ENCODE measurements at regions not wholly inside any gene's neighbourhood (a gene's known extent, or its start where the extent isn't known, plus 50 kb on each side); places are given as distances from the start of the nearest gene placed in this dataset.

- Histone ChIP-seq H3K27ac (no peak overlapping the region), H4K20me1 (ENCODE audit: insufficient read depth) (no peaks in the 10 kb centered on the region), H3K27me3 (ENCODE audit: insufficient read depth, low read depth) (no peaks in the 10 kb centered on the region), H3F3A (ENCODE audit: insufficient read depth, low read depth) (no peaks in the 10 kb centered on the region), H3K36me3 (ENCODE audit: low read depth) (no peaks in the 10 kb centered on the region), H3K4me2 (no peak overlapping the region), H3K79me2 (ENCODE audit: low read depth) (no peaks in the 10 kb centered on the region), H3K9me2 (ENCODE audit: insufficient read depth) (no peaks in the 10 kb centered on the region), H3K4me3 (no peak overlapping the region), H3K9me3 (ENCODE audit: insufficient read depth, low read depth) (no peaks in the 10 kb centered on the region), H2AFZ (no peak overlapping the region), H3K4me1 (replicated peaks; ENCODE audit: insufficient read depth) (no peaks in the 10 kb centered on the region)
- TF ChIP-seq CTCF (conservative IDR thresholded peaks at IDR 0.05) = no peak
- intact Hi-C loops (cut with micrococcal nuclease; ENCODE audit: unreplicated experiment) = no loop called here
- POLR2A ChIA-PET (ENCODE audit: unreplicated experiment) = no interaction called here
- CTCF ChIA-PET = no interaction called here
- BruUV-seq (replicated peaks) = no TSS peak
- DNase-seq = no peak
Measured at GRCh38 chr2:144645083-144645778, 125.3 kb upstream of the ZEB2 start.

GRCh38 chr2:144644549-144644948, 124.6 kb upstream of the ZEB2 start:
- H4K20me1 ChIP-seq (ENCODE audit: insufficient read depth) = no peaks in the 10 kb centered on the region
- no peak overlapping the region for H3K27ac ChIP-seq
- H3K9me3 ChIP-seq (ENCODE audit: insufficient read depth, low read depth) = no peaks in the 10 kb centered on the region
- TF ChIP-seq EZH2 (IDR thresholded peaks at IDR 0.05; ENCODE audit: low read depth) (no peak), CTCF (conservative IDR thresholded peaks at IDR 0.05) (no peak)
- H2AFZ ChIP-seq = no peak overlapping the region
- DNase-seq = no peak
- H3K4me3 ChIP-seq = no peak overlapping the region
- no peaks in the 10 kb centered on the region for H3F3A ChIP-seq (ENCODE audit: insufficient read depth, low read depth)
- CTCF ChIA-PET = no interaction called here
- H3K36me3 ChIP-seq (ENCODE audit: low read depth) = no peaks in the 10 kb centered on the region
- no peaks in the 10 kb centered on the region for H3K9me2 ChIP-seq (ENCODE audit: insufficient read depth)
- no peaks in the 10 kb centered on the region for H3K4me1 ChIP-seq (replicated peaks; ENCODE audit: insufficient read depth)
- no peaks in the 10 kb centered on the region for H3K79me2 ChIP-seq (ENCODE audit: low read depth)
- intact Hi-C loops (cut with micrococcal nuclease; ENCODE audit: unreplicated experiment) = no loop called here
- H3K4me2 ChIP-seq = no peak overlapping the region
- H3K27me3 ChIP-seq (ENCODE audit: insufficient read depth, low read depth) = no peaks in the 10 kb centered on the region
- no TSS peak for BruUV-seq (replicated peaks)
- POLR2A ChIA-PET (ENCODE audit: unreplicated experiment) = no interaction called here

GRCh38 chr2:144643537-144644336, 123.8 kb upstream of the ZEB2 start:
- H3K36me3 ChIP-seq (ENCODE audit: low read depth) = no peaks in the 10 kb centered on the region
- no peak for DNase-seq
- H3K27ac ChIP-seq = no peak overlapping the region
- no peak overlapping the region for H3K4me2 ChIP-seq
- H3K9me3 ChIP-seq (ENCODE audit: insufficient read depth, low read depth) = no peaks in the 10 kb centered on the region
- H3K79me2 ChIP-seq (ENCODE audit: low read depth) = no peaks in the 10 kb centered on the region
- no peak for TF ChIP-seq EZH2 (IDR thresholded peaks at IDR 0.05; ENCODE audit: low read depth)
- no peak for TF ChIP-seq CTCF (conservative IDR thresholded peaks at IDR 0.05)
- H3K27me3 ChIP-seq (ENCODE audit: insufficient read depth, low read depth) = no peaks in the 10 kb centered on the region
- H3K4me3 ChIP-seq = no peak overlapping the region
- no peak overlapping the region for H2AFZ ChIP-seq
- no peaks in the 10 kb centered on the region for H3K9me2 ChIP-seq (ENCODE audit: insufficient read depth)
- POLR2A ChIA-PET (ENCODE audit: unreplicated experiment) = no interaction called here
- H3K4me1 ChIP-seq (replicated peaks; ENCODE audit: insufficient read depth) = no peaks in the 10 kb centered on the region
- no TSS peak for BruUV-seq (replicated peaks)
- CTCF ChIA-PET = no interaction called here
- no peaks in the 10 kb centered on the region for H3F3A ChIP-seq (ENCODE audit: insufficient read depth, low read depth)
- intact Hi-C loops (cut with micrococcal nuclease; ENCODE audit: unreplicated experiment) = no loop called here
- no peaks in the 10 kb centered on the region for H4K20me1 ChIP-seq (ENCODE audit: insufficient read depth)
